ENCODE measurements at regions not wholly inside any gene's neighbourhood (a gene's known extent, or its start where the extent isn't known, plus 50 kb on each side); places are given as distances from the start of the nearest gene placed in this dataset.

- intact Hi-C loops (cut with micrococcal nuclease), result no loop called here
- Histone ChIP-seq H2AFZ (ENCODE audit: low read depth, low read length, poor library complexity, severe bottlenecking) (no peak overlapping the region), H3K4me2 (ENCODE audit: low read length) (no peak overlapping the region), H3K4me3 (replicated peaks in 1 of 2; ENCODE audit: low read depth in 1 of 2, low read length in 2 of 2) (no peak overlapping the region), H3K9me3 (ENCODE audit: control insufficient read depth in 1 of 2, insufficient read depth in 1 of 2, low read depth in 1 of 2, low read length in 2 of 2) (peaks cover 8 to 21% of the 10 kb centered on the region in 2 experiments; a peak in 2 of 4 replicates), H3K27me3 (ENCODE audit: insufficient read depth, low read length) (no peaks in the 10 kb centered on the region), H3K27ac (ENCODE audit: low read depth, low read length) (no peak overlapping the region), H3K36me3 (ENCODE audit: control insufficient read depth in 1 of 2, insufficient read depth in 2 of 2, low read length in 2 of 2) (no peaks in the 10 kb centered on the region), H3K9me2 (ENCODE audit: insufficient read depth) (no peaks in the 10 kb centered on the region), H4K20me1 (ENCODE audit: insufficient read depth) (no peaks in the 10 kb centered on the region), H3K79me2 (ENCODE audit: insufficient read depth, low read length) (no peaks in the 10 kb centered on the region), H3K4me1 (ENCODE audit: control insufficient read depth in 1 of 2, insufficient read depth in 2 of 2, low read length in 2 of 2) (no peaks in the 10 kb centered on the region), H3K9ac (ENCODE audit: low read length) (no peak overlapping the region)
- TF ChIP-seq RAD21 (IDR thresholded peaks at IDR 0.05; ENCODE audit: low read depth) (no peak), CBX3 (IDR thresholded peaks at IDR 0.05; ENCODE audit: low read depth) (no peak)
- no TSS peak for BruUV-seq (replicated peaks)
- ChIA-PET RAD21 (ENCODE audit: low non-redundant PET in 1 of 2, low total read pairs in 2 of 2, uncharacterized antibody in 2 of 2, unreplicated experiment in 2 of 2) (no interaction called here), CTCF (no interaction called here), POLR2A (no interaction called here)
- DNase-seq (ENCODE audit: low read depth, low spot score) (no peak), ATAC-seq (no peak)
These were observed 118.7 kb upstream of the PEG3 start for GRCh38 chr19:56959205-56959604.

GRCh38 chr19:56960959-56961543 is 120.5 kb upstream of the PEG3 start:
- POLR2A ChIA-PET, result no interaction called here
- no peaks in the 10 kb centered on the region for H3K27me3 ChIP-seq (ENCODE audit: insufficient read depth, low read length)
- CTCF ChIA-PET, result no interaction called here
- no peak overlapping the region for H3K9ac ChIP-seq (ENCODE audit: low read length)
- H3K27ac ChIP-seq (ENCODE audit: low read depth, low read length), result no peak overlapping the region
- peaks cover under 1 to 14% of the 10 kb centered on the region in 2 experiments; a peak in 2 of 4 replicates for H3K9me3 ChIP-seq (ENCODE audit: control insufficient read depth in 1 of 2, insufficient read depth in 1 of 2, low read depth in 1 of 2, low read length in 2 of 2)
- no peak overlapping the region for H3K4me2 ChIP-seq (ENCODE audit: low read length)
- no peaks in the 10 kb centered on the region for H3K79me2 ChIP-seq (ENCODE audit: insufficient read depth, low read length)
- ATAC-seq, result no peak
- H3K4me3 ChIP-seq (replicated peaks in 1 of 2; ENCODE audit: low read depth in 1 of 2, low read length in 2 of 2), result no peak overlapping the region
- no peaks in the 10 kb centered on the region for H3K4me1 ChIP-seq (ENCODE audit: control insufficient read depth in 1 of 2, insufficient read depth in 2 of 2, low read length in 2 of 2)
- H4K20me1 ChIP-seq (ENCODE audit: insufficient read depth), result no peaks in the 10 kb centered on the region
- TF ChIP-seq ZBTB33 (IDR thresholded peaks at IDR 0.05; ENCODE audit: extremely low read depth, insufficient replicate concordance, low read length) (no peak), EZH2phosphoT487 (IDR thresholded peaks at IDR 0.05; ENCODE audit: borderline replicate concordance) (no peak), EZH2 (IDR thresholded peaks at IDR 0.05) (no peak), ATF3 (IDR thresholded peaks at IDR 0.05) (no peak), ZFX (IDR thresholded peaks at IDR 0.05) (no peak), YY1 (IDR thresholded peaks at IDR 0.05; ENCODE audit: extremely low read depth, insufficient replicate concordance, low read depth, low read length) (no peak), ELF1 (IDR thresholded peaks at IDR 0.05; ENCODE audit: borderline replicate concordance, low read depth) (no peak), EGR1 (IDR thresholded peaks at IDR 0.05; ENCODE audit: low read depth) (no peak), REST (IDR thresholded peaks at IDR 0.05; ENCODE audit: low read depth) (no peak)
- no peak for DNase-seq (ENCODE audit: low read depth, low spot score)
- RAD21 ChIA-PET (ENCODE audit: low non-redundant PET in 1 of 2, low total read pairs in 2 of 2, uncharacterized antibody in 2 of 2, unreplicated experiment in 2 of 2), result no interaction called here
- BruUV-seq (replicated peaks), result no TSS peak
- no peak overlapping the region for H2AFZ ChIP-seq (ENCODE audit: low read depth, low read length, poor library complexity, severe bottlenecking)
- no peaks in the 10 kb centered on the region for H3K9me2 ChIP-seq (ENCODE audit: insufficient read depth)
- H3K36me3 ChIP-seq (ENCODE audit: control insufficient read depth in 1 of 2, insufficient read depth in 2 of 2, low read length in 2 of 2), result no peaks in the 10 kb centered on the region
- intact Hi-C loops (cut with micrococcal nuclease), result no loop called here
